HepG2 (cell line): ENCODE measurements at regions not wholly inside any gene's neighbourhood (a gene's known extent, or its start where the extent isn't known, plus 50 kb on each side); places are given as distances from the start of the nearest gene placed in this dataset.
"Not testable (repeated sequence)": the region's sequence is repeated elsewhere in the genome, so short reads cannot be mapped to it uniquely, and the experiment has no call there.

Experiments
- ATAC-seq: fragments of 200-7000 bp; cut with Tn5 transposase; 3 replicates; pipeline ENCODE4 v1.9.1; 2020; ENCODE audit warnings: mild to moderate bottlenecking, moderate library complexity
- BruUV-seq: library from RNA; stranded (reverse); fragments of 400-500 nt; replicated peaks from 2 replicates; lab custom pipeline; 2021; lab: Mats Ljungman, UMichigan
- CTCF ChIA-PET: fragments of 300-600 bp; formaldehyde crosslinking; extraction: SDS; loops from one replicate; lab custom pipeline; 2021; ENCODE audit warnings: low total read pairs, inconsistent platforms, low intra/inter-chr PET ratio; lab: Yijun Ruan, JAX
- POLR2A ChIA-PET: fragments of 350-600 bp; sonication (Branson Sonifier 250); formaldehyde crosslinking; loops from one replicate; lab custom pipeline; 2020; ENCODE audit warnings: antibody characterized with exemption, inconsistent platforms; lab: Yijun Ruan, JAX
- DNase-seq: peaks from one replicate; pipeline ENCODE4 v3.0.0-alpha.2; 2015; ENCODE audit warnings: low spot score
- FAIRE-seq: peaks from 3 replicates; lab custom pipeline; 2011; peaks lifted over from hg19 to GRCh38; lab: Jason Lieb, UNC
- H2AFZ ChIP-seq: one replicate; pipeline ENCODE4 v1.6.1; 2011; ENCODE audit warnings: low read length, inconsistent platforms
- H3K27ac ChIP-seq: fragments of 300-600 bp; 3 replicates; pipeline ENCODE4 v1.8.0; 2011; ENCODE audit warnings: mixed run types, mild to moderate bottlenecking, mixed read lengths, low read length, inconsistent platforms; ENCODE audit not compliant: insufficient read depth; ENCODE audit errors: extremely low read length
- H3K27me3 ChIP-seq, 2 experiments: fragments of 200-600 bp in 1 of 2; 2 replicates in 1 of 2; 3 replicates in 1 of 2; pipeline versions ENCODE4 v1.6.0 to v1.8.0; 2011; ENCODE audit warnings: low read length in 2 of 2, mild to moderate bottlenecking in 2 of 2, moderate library complexity in 2 of 2, inconsistent platforms in 1 of 2; ENCODE audit not compliant: insufficient read depth in 2 of 2, control insufficient read depth in 1 of 2
- H3K36me3 ChIP-seq, 2 experiments: fragments of 200-600 bp in 1 of 2; replicated peaks in 1 of 2; 2 replicates in 1 of 2; 3 replicates in 1 of 2; pipeline versions ENCODE4 v1.5.1 to v1.8.0; 2011; ENCODE audit warnings: low read length in 2 of 2, inconsistent platforms in 1 of 2; ENCODE audit not compliant: insufficient read depth in 2 of 2, control insufficient read depth in 1 of 2
- H3K4me1 ChIP-seq: 2 replicates; pipeline ENCODE4 v1.5.1; 2012; ENCODE audit warnings: low read length, inconsistent platforms; ENCODE audit not compliant: insufficient read depth
- H3K4me2 ChIP-seq: 2 replicates; pipeline ENCODE4 v1.6.0; 2011; ENCODE audit warnings: low read depth, low read length, inconsistent platforms
- H3K4me3 ChIP-seq, 3 experiments: fragments of 200-600 bp in 1 of 3; sonication (generic), shearing (Covaris generic) in 1 of 3; replicated peaks in 1 of 3; 2 replicates each; pipeline ENCODE4 v1.5.1; 2011 to 2016; ENCODE audit warnings: low read length in 3 of 3, inconsistent platforms in 2 of 3, low read depth in 2 of 3, mild to moderate bottlenecking in 2 of 3, control low read depth in 1 of 3, mixed read lengths in 1 of 3; ENCODE audit not compliant: insufficient read depth in 1 of 3
- H3K79me2 ChIP-seq: one replicate; pipeline ENCODE4 v1.6.1; 2011; ENCODE audit warnings: low read length, inconsistent platforms; ENCODE audit not compliant: insufficient read depth
- H3K9ac ChIP-seq: 2 replicates; pipeline ENCODE4 v1.6.0; 2011; ENCODE audit warnings: mild to moderate bottlenecking, low read depth, low read length, inconsistent platforms; ENCODE audit not compliant: insufficient read depth
- H3K9me3 ChIP-seq: 2 replicates; pipeline ENCODE4 v1.5.1; 2012; ENCODE audit warnings: mild to moderate bottlenecking, low read length
- H4K20me1 ChIP-seq: 2 replicates; pipeline ENCODE4 v1.6.0; 2011; ENCODE audit warnings: inconsistent platforms, mild to moderate bottlenecking, low read length, moderate library complexity; ENCODE audit not compliant: insufficient read depth
- EED ChIP-seq: sonication (generic); formaldehyde crosslinking; IDR thresholded peaks from 2 replicates; pipeline ENCODE4 v1.5.0; 2020; ENCODE audit warnings: mild to moderate bottlenecking, missing genetic modification reagents
- MEF2D ChIP-seq: sonication (generic); formaldehyde crosslinking; IDR thresholded peaks from 2 replicates; pipeline ENCODE4 v1.5.1; 2020; ENCODE audit warnings: mild to moderate bottlenecking, missing genetic modification reagents
- NFIB ChIP-seq: sonication (generic); formaldehyde crosslinking; IDR thresholded peaks from 2 replicates; pipeline ENCODE4 v1.9.0; 2021; ENCODE audit warnings: missing genetic modification reagents, mild to moderate bottlenecking, borderline replicate concordance
- SYNCRIP ChIP-seq: fragments of 200-400 bp; formaldehyde crosslinking; IDR thresholded peaks from 2 replicates; pipeline ENCODE4 v1.6.1; 2018; ENCODE audit warnings: mild to moderate bottlenecking, low read depth, low read length; ENCODE audit not compliant: insufficient read depth
- XBP1 ChIP-seq: sonication (generic); formaldehyde crosslinking; IDR thresholded peaks from 2 replicates; pipeline ENCODE4 v1.5.0; 2020; ENCODE audit warnings: missing genetic modification reagents
- ZNF382 ChIP-seq: sonication (generic); formaldehyde crosslinking; IDR thresholded peaks from 2 replicates; pipeline ENCODE4 v1.5.0; 2020; ENCODE audit warnings: missing genetic modification reagents, mild to moderate bottlenecking, borderline replicate concordance
- ZNF788 ChIP-seq: sonication (generic); formaldehyde crosslinking; IDR thresholded peaks from 2 replicates; pipeline ENCODE4 v1.5.0; 2020; ENCODE audit warnings: mild to moderate bottlenecking, missing genetic modification reagents, borderline replicate concordance
- WGBS: methylation state at CpG from one replicate; pipeline ENCODE4 v1.1.6; 2017; ENCODE audit warnings: low lambda C conversion rate; 5-methylcytosine and 5-hydroxymethylcytosine counted together
- in situ Hi-C: cut with HindIII; loops from 2 replicates; pipeline ENCODE4 v1.10.0; 2017; ENCODE audit warnings: low pct_unique_long_range_greater_than_20kb; ENCODE audit not compliant: extremely low pct_ligation_motif_present
- intact Hi-C: fragments of 100-400 bp; cut with micrococcal nuclease; formaldehyde crosslinking; loops from one replicate; pipeline ENCODE4 v1.10.0; 2022; ENCODE audit not compliant: unreplicated experiment
- TF ChIP-seq, protein P1 (sequence below): sonication (generic); formaldehyde crosslinking; conservative IDR thresholded peaks from 2 replicates; pipeline ENCODE4 v1.4.0; 2020; ENCODE audit warnings: missing genetic modification reagents
- TF ChIP-seq, protein P2 (sequence below): sonication (generic); formaldehyde crosslinking; IDR thresholded peaks from 2 replicates; pipeline ENCODE4 v1.5.0; 2020; ENCODE audit warnings: missing genetic modification reagents

DNA sequence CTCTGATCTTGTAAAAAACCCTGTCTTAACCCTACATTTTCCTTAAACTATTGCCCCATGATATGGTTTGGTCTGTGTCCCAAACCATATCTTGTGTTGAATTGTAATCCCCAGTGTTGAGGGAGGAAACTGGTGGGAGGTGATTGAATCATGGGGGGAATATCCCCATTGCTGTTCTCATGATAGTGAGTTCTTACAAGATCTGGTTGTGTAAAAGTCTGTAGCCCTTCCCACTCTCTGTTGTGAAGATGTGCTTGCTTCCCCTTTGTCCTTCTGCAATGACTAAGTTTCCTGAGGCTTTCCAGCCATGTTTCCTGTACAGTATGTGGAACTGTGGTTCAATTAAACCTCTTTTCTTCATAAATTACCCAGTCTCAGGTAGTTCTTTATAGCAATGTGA is 881.4 kb downstream of the DIPK2A start:
- Histone ChIP-seq H3K4me2 (no peak overlapping the region), H2AFZ (no peak overlapping the region), H3K36me3 (no peaks in the 10 kb centered on the region), H3K27ac (no peak overlapping the region), H4K20me1 (no peaks in the 10 kb centered on the region), H3K4me1 (no peaks in the 10 kb centered on the region), H3K9ac (no peak overlapping the region), H3K4me3 (no peak overlapping the region), H3K9me3 (no peaks in the 10 kb centered on the region), H3K27me3 (no peaks in the 10 kb centered on the region; a peak in 1 of 5 replicates), H3K79me2 (no peaks in the 10 kb centered on the region)
- FAIRE-seq (no peak), DNase-seq (no peak), ATAC-seq (no peak)
- CTCF ChIA-PET = no interaction called here
- POLR2A ChIA-PET = no interaction called here
- in situ Hi-C loops = no loop called here
- no peak for TF ChIP-seq XBP1 (CRISPR knock-in tag)
- TF ChIP-seq ZNF788 (CRISPR knock-in tag) = no peak
- TF ChIP-seq, protein P1, sequence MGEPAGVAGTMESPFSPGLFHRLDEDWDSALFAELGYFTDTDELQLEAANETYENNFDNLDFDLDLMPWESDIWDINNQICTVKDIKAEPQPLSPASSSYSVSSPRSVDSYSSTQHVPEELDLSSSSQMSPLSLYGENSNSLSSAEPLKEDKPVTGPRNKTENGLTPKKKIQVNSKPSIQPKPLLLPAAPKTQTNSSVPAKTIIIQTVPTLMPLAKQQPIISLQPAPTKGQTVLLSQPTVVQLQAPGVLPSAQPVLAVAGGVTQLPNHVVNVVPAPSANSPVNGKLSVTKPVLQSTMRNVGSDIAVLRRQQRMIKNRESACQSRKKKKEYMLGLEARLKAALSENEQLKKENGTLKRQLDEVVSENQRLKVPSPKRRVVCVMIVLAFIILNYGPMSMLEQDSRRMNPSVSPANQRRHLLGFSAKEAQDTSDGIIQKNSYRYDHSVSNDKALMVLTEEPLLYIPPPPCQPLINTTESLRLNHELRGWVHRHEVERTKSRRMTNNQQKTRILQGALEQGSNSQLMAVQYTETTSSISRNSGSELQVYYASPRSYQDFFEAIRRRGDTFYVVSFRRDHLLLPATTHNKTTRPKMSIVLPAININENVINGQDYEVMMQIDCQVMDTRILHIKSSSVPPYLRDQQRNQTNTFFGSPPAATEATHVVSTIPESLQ (CRISPR knock-in tag) = no peak
- no peak for TF ChIP-seq NFIB
- TF ChIP-seq EED (CRISPR knock-in tag) = no peak
- no peak for TF ChIP-seq SYNCRIP
- TF ChIP-seq ZNF382 (CRISPR knock-in tag) = no peak
- TF ChIP-seq MEF2D (CRISPR knock-in tag) = no peak
- TF ChIP-seq, protein P2, sequence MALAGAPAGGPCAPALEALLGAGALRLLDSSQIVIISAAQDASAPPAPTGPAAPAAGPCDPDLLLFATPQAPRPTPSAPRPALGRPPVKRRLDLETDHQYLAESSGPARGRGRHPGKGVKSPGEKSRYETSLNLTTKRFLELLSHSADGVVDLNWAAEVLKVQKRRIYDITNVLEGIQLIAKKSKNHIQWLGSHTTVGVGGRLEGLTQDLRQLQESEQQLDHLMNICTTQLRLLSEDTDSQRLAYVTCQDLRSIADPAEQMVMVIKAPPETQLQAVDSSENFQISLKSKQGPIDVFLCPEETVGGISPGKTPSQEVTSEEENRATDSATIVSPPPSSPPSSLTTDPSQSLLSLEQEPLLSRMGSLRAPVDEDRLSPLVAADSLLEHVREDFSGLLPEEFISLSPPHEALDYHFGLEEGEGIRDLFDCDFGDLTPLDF = no peak
- no TSS peak for BruUV-seq
- intact Hi-C loops = no loop called here

DNA sequence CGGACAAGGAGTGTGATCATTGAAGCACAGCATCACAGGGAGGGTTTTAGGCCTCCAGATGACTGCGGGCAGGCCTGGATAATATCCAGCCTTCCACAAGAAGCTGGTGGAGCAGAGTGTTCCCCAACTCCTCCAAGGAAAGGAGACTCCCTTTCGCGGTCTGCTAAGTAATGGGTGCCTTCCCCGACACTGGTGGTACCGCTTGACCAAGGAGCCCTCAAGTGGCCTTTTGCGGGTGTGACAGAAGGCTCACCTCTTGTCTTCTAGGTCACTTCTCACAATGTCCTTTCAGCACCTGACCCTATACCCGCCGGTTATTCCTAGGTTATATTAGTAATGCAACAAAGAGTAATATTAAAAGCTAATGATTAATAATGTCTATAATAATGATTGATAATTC is 882.4 kb downstream of the DIPK2A start:
- H4K20me1 ChIP-seq, H3K27me3 ChIP-seq, H3K4me1 ChIP-seq, H3K9ac ChIP-seq, H3K4me2 ChIP-seq, POLR2A ChIA-PET, H2AFZ ChIP-seq, H3K4me3 ChIP-seq, BruUV-seq, FAIRE-seq, CTCF ChIA-PET, H3K9me3 ChIP-seq, H3K27ac ChIP-seq, in situ Hi-C loops, ATAC-seq, H3K36me3 ChIP-seq, H3K79me2 ChIP-seq, DNase-seq, intact Hi-C loops: not testable (repeated sequence)
- WGBS = 48% methylated on average over 9 of the region's 9 CpGs
